Astrocyte of the cerebellum (primary cell): ENCODE measurements at regions not wholly inside any gene's neighbourhood (a gene's known extent, or its start where the extent isn't known, plus 50 kb on each side); places are given as distances from the start of the nearest gene placed in this dataset.

ENCODE experiments used
- DNase-seq: peaks from one replicate; pipeline ENCODE4 v3.0.0-alpha.2; 2011; ENCODE audit warnings: low read depth
- H3K4me3 ChIP-seq: 2 replicates; pipeline ENCODE4 v1.5.1; 2011; ENCODE audit warnings: mild to moderate bottlenecking, low read depth, low read length, moderate library complexity
- in situ Hi-C: cut with HindIII; loops from 2 replicates; pipeline ENCODE4 v1.10.0; 2017; ENCODE audit warnings: low sequenced_read_pairs
- TF ChIP-seq, protein P1 (sequence below): IDR thresholded peaks from 2 replicates; pipeline ENCODE4 v1.5.1; 2012; ENCODE audit warnings: low read length, low read depth, moderate library complexity, mild to moderate bottlenecking; ENCODE audit errors: missing control alignments

DNA sequence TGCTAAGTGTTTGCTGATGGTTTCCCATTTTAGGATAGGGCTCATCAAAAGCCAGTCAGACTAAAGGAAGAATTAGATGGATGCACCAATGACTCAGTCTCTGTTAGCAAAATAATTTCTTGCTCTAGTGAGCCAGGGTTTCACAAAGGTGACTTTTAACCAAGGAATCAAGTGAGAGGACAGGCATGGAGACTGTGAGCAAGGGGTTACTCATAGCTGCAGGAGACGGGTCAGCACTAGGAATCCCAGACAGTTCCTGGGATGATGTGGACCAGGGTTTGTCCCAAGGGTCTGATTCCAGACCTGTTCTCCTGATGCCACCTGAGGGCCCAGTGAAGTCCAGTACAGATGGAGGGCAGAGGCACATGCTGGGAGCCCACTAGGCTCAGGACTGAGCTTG is 138.1 kb downstream of the NOC3L start:
- DNase-seq, result no peak
- TF ChIP-seq, protein P1, sequence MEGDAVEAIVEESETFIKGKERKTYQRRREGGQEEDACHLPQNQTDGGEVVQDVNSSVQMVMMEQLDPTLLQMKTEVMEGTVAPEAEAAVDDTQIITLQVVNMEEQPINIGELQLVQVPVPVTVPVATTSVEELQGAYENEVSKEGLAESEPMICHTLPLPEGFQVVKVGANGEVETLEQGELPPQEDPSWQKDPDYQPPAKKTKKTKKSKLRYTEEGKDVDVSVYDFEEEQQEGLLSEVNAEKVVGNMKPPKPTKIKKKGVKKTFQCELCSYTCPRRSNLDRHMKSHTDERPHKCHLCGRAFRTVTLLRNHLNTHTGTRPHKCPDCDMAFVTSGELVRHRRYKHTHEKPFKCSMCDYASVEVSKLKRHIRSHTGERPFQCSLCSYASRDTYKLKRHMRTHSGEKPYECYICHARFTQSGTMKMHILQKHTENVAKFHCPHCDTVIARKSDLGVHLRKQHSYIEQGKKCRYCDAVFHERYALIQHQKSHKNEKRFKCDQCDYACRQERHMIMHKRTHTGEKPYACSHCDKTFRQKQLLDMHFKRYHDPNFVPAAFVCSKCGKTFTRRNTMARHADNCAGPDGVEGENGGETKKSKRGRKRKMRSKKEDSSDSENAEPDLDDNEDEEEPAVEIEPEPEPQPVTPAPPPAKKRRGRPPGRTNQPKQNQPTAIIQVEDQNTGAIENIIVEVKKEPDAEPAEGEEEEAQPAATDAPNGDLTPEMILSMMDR, result no peak
- in situ Hi-C loops, result loop anchor here (5.0 kb wide), 1 partner anchor 43 kb away; no protein-coding TSS in a partner anchor
- no peak overlapping the region for H3K4me3 ChIP-seq

DNA sequence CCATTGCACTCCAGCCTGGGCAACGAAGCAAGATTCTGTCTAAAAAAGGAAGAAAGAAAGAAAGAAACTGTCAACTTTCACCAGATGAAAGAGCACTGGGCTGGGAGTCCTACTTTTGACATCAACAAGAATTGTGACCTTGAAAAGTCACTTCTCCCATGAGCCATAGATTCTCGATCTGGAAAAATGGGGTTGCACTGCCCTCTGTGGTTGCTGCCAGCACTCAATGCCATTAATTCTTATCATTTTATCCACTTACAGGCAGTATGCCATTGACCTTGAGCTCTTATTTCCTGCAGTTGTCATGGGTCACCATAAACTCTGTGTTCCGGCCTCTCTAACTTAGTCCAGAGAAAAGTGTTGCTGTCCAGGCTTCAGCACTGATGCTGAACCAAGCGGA is 137.2 kb downstream of the NOC3L start:
- TF ChIP-seq, protein P1, result no peak
- H3K4me3 ChIP-seq, result no peak overlapping the region
- no peak for DNase-seq
- in situ Hi-C loops, result no loop called here

DNA sequence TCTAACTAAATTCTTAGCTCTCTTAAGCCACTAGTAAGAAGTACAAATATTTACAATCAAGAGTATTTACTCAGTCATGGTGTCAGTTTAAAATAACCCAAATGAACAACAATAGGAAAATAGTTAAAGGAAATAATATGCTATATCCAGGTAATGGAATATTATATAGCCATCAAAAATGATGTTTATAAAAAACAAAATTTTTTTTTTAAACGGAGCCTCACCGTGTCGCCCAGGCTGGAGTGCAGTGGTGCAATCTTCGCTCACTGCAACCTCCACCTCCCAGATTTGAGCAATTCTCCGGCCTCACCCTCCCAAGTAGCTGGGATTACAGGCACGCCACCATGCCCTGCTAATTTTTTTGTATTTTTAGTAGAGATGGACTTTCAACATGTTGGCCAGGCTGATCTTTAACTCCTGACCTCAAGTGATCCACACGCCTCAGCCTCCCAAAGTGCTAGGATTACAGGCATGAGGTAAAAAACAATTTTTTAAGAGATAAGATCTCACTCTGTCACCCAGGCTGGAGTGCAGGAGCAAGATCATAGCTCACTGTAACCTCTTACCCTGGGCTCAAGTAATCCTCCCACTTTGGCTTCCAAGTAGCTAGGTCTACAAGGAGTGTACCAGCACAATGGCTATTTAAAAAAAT is 132.5 kb downstream of the NOC3L start:
- no peak for DNase-seq
- no peak overlapping the region for H3K4me3 ChIP-seq
- in situ Hi-C loops, result no loop called here
- TF ChIP-seq, protein P1, result no peak

DNA sequence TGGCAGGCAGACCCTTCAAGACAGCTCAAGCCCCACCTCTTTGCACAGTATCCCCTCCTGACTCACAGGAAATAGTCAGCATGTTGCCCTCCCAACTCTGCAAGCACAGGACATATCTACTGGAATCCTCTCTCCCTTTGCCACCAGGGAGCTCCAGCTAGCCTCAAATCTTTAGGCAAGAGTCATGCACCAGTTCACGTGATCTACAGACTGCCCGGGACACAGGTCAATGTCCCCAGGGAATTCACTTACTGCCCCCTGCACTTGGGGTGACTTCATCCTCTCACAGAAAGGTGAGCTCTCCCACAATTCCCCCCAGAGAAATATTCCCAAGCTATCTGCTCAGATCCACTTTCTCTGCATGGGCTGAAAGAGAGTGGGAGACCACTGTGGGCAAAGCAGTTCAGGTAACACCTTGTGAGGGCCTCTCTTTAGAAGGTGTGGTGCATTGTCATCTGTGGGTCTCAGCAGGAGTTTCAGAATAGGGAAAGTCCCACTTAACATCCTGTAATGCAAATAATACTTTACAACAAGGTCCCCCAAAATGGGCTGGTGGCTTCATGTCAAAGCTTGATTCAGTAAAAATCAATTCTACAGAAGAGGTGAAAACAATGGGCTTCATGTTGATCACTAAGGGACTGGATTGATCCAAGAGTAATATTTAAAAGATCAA is 129.9 kb downstream of the NOC3L start:
- H3K4me3 ChIP-seq, result no peak overlapping the region
- TF ChIP-seq, protein P1, result peak; percentile 1
- no peak for DNase-seq
- in situ Hi-C loops, result no loop called here

DNA sequence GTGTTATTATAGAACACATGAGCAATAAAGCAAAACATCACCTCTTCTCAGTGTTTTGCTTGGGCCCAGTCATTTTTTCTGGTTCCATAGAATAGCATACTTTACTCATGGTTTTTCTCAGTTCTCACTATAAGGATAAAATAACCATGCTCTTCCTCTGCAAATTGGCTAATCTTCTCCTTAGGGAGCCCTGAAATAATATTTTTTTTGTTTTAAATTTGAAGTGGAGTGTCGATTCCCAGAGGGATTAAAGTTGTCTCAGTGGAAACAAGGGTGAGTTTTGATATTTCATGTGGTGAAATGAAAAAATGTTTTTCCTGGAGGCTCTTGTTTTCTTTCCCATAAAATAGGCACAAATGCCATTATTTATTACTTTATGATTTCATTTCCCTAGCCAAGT is 127.3 kb downstream of the NOC3L start:
- TF ChIP-seq, protein P1, result no peak
- H3K4me3 ChIP-seq, result no peak overlapping the region
- in situ Hi-C loops, result no loop called here
- DNase-seq, result no peak

DNA sequence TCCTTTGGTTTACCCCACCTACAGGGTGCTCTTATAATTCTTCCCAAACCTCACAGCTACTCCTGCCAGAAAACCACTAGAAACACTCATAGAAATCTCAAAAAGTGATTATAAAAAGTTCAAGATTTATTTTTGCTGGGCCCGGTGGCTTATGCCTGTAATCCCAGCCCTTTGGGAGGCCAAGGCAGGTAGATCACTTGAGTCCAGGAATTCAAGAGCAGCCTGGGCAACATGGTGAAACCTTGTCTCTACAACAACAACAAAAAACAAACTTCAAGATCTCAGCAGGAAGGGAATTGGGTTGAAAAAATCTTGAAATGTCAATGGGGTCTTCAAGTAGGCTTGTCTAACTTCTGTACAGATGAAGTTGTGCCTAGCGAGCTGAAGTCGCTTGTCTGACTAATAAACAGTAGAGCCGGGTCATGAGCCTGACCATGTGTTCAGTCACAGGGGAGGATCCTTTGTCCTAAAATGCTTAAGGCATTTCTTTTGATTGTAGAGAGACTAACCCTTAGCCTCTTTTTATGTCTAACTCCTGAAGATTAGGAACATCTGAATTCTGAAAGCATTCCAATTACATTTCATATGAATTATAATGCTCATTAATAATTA is 124.6 kb downstream of the NOC3L start:
- TF ChIP-seq, protein P1, result no peak
- in situ Hi-C loops, result no loop called here
- H3K4me3 ChIP-seq, result no peak overlapping the region
- DNase-seq, result no peak
